ENCODE measurements at regions not wholly inside any gene's neighbourhood (a gene's known extent, or its start where the extent isn't known, plus 50 kb on each side); places are given as distances from the start of the nearest gene placed in this dataset.

DNA sequence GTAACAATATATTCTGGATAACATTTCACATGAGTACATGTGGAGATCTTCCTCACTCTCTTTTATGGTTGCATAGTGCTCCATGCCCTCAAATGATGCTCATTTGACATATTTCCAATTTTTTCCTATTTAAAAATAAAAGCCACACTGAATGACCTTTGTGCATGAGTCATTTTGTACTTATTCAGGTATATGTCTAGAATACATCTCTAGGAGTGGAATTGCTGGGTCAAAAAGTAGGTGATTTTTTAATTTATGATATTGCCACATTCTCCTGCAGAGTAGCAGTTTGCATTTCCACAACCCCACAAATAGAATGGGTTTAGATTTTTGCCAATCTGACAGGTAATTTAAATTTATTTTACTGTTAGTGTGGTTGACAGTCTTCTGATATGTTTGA, 104.8 kb downstream of the RPAP3 start:
- CTCF ChIA-PET: no interaction called here
- SMC1A ChIA-PET (ENCODE audit: uncharacterized antibody, unreplicated experiment): no interaction called here
- POLR2A ChIA-PET: no interaction called here
- Histone ChIP-seq H3K4me3 (no peak overlapping the region), H3K4me1 (ENCODE audit: control insufficient read depth, insufficient read depth, low read length) (no peaks in the 10 kb centered on the region), H3K9ac (ENCODE audit: control insufficient read depth, insufficient read depth, low read length) (no peak overlapping the region), H3K36me3 (ENCODE audit: control insufficient read depth in 2 of 2, insufficient read depth in 2 of 2, low read length in 1 of 2) (no peaks in the 10 kb centered on the region), H2AFZ (ENCODE audit: control insufficient read depth, low read depth, low read length) (no peak overlapping the region), H3K4me2 (ENCODE audit: control insufficient read depth, insufficient read depth) (no peak overlapping the region), H3K79me2 (ENCODE audit: control insufficient read depth, insufficient read depth, low read length) (no peaks in the 10 kb centered on the region), H3K27me3 (replicated peaks in 1 of 2; ENCODE audit: control insufficient read depth in 2 of 2, insufficient read depth in 2 of 2, low read length in 1 of 2) (no peaks in the 10 kb centered on the region), H3K9me3 (replicated peaks; ENCODE audit: control insufficient read depth, insufficient read depth, low read length) (no peaks in the 10 kb centered on the region; the same call in 2 of the 3 replicates), H4K20me1 (ENCODE audit: control insufficient read depth, insufficient read depth) (no peaks in the 10 kb centered on the region), H3K27ac (ENCODE audit: control insufficient read depth, insufficient read depth) (no peak overlapping the region)
- no TSS peak for BruUV-seq (replicated peaks)
- FAIRE-seq (no peak), DNase-seq (ENCODE audit: low read depth, low spot score) (no peak), ATAC-seq (no peak)
- in situ Hi-C loops (cut with MboI) (no loop called here), intact Hi-C loops (cut with micrococcal nuclease; ENCODE audit: unreplicated experiment) (no loop called here)
- TF ChIP-seq LARP7 (IDR thresholded peaks at IDR 0.05) (no peak), CBX5 (IDR thresholded peaks at IDR 0.05; ENCODE audit: low read depth) (no peak), NFIC (IDR thresholded peaks at IDR 0.05; ENCODE audit: low read depth, low read length) (no peak), HDAC6 (IDR thresholded peaks at IDR 0.05; ENCODE audit: unreplicated experiment) (no peak), ZNF207 (IDR thresholded peaks at IDR 0.05; ENCODE audit: borderline replicate concordance) (no peak), ZNF217 (IDR thresholded peaks at IDR 0.05) (no peak), RAD51 (IDR thresholded peaks at IDR 0.05) (no peak), PML (IDR thresholded peaks at IDR 0.05; ENCODE audit: low read length) (no peak), ZZZ3 (IDR thresholded peaks at IDR 0.05; ENCODE audit: control insufficient read depth, insufficient read length, low read depth) (no peak), STAT3 (IDR thresholded peaks at IDR 0.05; ENCODE audit: low read depth, low read length) (no peak)
- TF ChIP-seq, protein P1, sequence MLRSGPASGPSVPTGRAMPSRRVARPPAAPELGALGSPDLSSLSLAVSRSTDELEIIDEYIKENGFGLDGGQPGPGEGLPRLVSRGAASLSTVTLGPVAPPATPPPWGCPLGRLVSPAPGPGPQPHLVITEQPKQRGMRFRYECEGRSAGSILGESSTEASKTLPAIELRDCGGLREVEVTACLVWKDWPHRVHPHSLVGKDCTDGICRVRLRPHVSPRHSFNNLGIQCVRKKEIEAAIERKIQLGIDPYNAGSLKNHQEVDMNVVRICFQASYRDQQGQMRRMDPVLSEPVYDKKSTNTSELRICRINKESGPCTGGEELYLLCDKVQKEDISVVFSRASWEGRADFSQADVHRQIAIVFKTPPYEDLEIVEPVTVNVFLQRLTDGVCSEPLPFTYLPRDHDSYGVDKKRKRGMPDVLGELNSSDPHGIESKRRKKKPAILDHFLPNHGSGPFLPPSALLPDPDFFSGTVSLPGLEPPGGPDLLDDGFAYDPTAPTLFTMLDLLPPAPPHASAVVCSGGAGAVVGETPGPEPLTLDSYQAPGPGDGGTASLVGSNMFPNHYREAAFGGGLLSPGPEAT (IDR thresholded peaks at IDR 0.05; ENCODE audit: low read depth): no peak
- TF ChIP-seq, protein P2, sequence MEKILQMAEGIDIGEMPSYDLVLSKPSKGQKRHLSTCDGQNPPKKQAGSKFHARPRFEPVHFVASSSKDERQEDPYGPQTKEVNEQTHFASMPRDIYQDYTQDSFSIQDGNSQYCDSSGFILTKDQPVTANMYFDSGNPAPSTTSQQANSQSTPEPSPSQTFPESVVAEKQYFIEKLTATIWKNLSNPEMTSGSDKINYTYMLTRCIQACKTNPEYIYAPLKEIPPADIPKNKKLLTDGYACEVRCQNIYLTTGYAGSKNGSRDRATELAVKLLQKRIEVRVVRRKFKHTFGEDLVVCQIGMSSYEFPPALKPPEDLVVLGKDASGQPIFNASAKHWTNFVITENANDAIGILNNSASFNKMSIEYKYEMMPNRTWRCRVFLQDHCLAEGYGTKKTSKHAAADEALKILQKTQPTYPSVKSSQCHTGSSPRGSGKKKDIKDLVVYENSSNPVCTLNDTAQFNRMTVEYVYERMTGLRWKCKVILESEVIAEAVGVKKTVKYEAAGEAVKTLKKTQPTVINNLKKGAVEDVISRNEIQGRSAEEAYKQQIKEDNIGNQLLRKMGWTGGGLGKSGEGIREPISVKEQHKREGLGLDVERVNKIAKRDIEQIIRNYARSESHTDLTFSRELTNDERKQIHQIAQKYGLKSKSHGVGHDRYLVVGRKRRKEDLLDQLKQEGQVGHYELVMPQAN (conservative IDR thresholded peaks at IDR 0.05): no peak
- RAD21 ChIA-PET (ENCODE audit: unreplicated experiment): no interaction called here

Measured in GM12878 (cell line).